Astrocyte of the spinal cord (primary cell): ENCODE measurements at regions not wholly inside any gene's neighbourhood (a gene's known extent, or its start where the extent isn't known, plus 50 kb on each side); places are given as distances from the start of the nearest gene placed in this dataset.

Experiments used
- DNase-seq: peaks from one replicate; pipeline ENCODE4 v3.0.0; 2011; ENCODE audit warnings: low read depth, low spot score
- H3K4me3 ChIP-seq: 2 replicates; pipeline ENCODE4 v1.5.1; 2011; ENCODE audit warnings: low read depth, mild to moderate bottlenecking, low read length, moderate library complexity
- CTCF ChIP-seq: IDR thresholded peaks from 2 replicates; pipeline ENCODE4 v1.5.1; 2012; ENCODE audit warnings: low read depth, mild to moderate bottlenecking, low read length, inconsistent platforms
- in situ Hi-C: cut with HindIII; loops from 2 replicates; pipeline ENCODE4 v1.10.0; 2017; ENCODE audit warnings: low sequenced_read_pairs

GRCh38 chr16:35181422-35182030 is 1722.1 kb downstream of the TP53TG3F start:
- in situ Hi-C loops, result no loop called here
- TF ChIP-seq CTCF, result no peak
- H3K4me3 ChIP-seq, result no peak overlapping the region
- no peak for DNase-seq

- no peak overlapping the region for H3K4me3 ChIP-seq
- in situ Hi-C loops, result no loop called here
- TF ChIP-seq CTCF, result no peak
- no peak for DNase-seq
Observed at GRCh38 chr16:35182043-35182677, 1722.7 kb downstream of the TP53TG3F start.

- no peak overlapping the region for H3K4me3 ChIP-seq
- TF ChIP-seq CTCF, result no peak
- DNase-seq, result no peak
- in situ Hi-C loops, result no loop called here
Observed at GRCh38 chr16:35182943-35183550, 1723.6 kb downstream of the TP53TG3F start.

- H3K4me3 ChIP-seq, result no peak overlapping the region
- in situ Hi-C loops, result no loop called here
- no peak for DNase-seq
- no peak for TF ChIP-seq CTCF
Observed at GRCh38 chr16:35184356-35184870, 1725.0 kb downstream of the TP53TG3F start.

GRCh38 chr16:35185366-35186044 is 1726.1 kb downstream of the TP53TG3F start:
- no peak for TF ChIP-seq CTCF
- no peak for DNase-seq
- in situ Hi-C loops, result no loop called here
- H3K4me3 ChIP-seq, result no peak overlapping the region

GRCh38 chr16:35186045-35186759 is 1726.8 kb downstream of the TP53TG3F start:
- TF ChIP-seq CTCF, result no peak
- DNase-seq, result no peak
- in situ Hi-C loops, result no loop called here
- H3K4me3 ChIP-seq, result no peak overlapping the region
